ENCODE measurements at regions not wholly inside any gene's neighbourhood (a gene's known extent, or its start where the extent isn't known, plus 50 kb on each side); places are given as distances from the start of the nearest gene placed in this dataset.

- TF ChIP-seq GATA2 (IDR thresholded peaks at IDR 0.05; ENCODE audit: low read depth, low read length) = no peak
- TF ChIP-seq GATA3 (IDR thresholded peaks at IDR 0.05; ENCODE audit: low read depth, low read length) = no peak
Observed at GRCh38 chr6:106730264-106730663, 100.9 kb downstream of the QRSL1 start.

All from SH-SY5Y (cell line).